GM21619 (cell line): ENCODE measurements at regions not wholly inside any gene's neighbourhood (a gene's known extent, or its start where the extent isn't known, plus 50 kb on each side); places are given as distances from the start of the nearest gene placed in this dataset.
"Not testable (repeated sequence)": the region's sequence is repeated elsewhere in the genome, so short reads cannot be mapped to it uniquely, and the experiment has no call there.

Experiments
- ATAC-seq: cut with Tn5 transposase; IDR thresholded peaks from one replicate; pipeline ENCODE4 v1.9.1; 2021; ENCODE audit not compliant: unreplicated experiment

DNA sequence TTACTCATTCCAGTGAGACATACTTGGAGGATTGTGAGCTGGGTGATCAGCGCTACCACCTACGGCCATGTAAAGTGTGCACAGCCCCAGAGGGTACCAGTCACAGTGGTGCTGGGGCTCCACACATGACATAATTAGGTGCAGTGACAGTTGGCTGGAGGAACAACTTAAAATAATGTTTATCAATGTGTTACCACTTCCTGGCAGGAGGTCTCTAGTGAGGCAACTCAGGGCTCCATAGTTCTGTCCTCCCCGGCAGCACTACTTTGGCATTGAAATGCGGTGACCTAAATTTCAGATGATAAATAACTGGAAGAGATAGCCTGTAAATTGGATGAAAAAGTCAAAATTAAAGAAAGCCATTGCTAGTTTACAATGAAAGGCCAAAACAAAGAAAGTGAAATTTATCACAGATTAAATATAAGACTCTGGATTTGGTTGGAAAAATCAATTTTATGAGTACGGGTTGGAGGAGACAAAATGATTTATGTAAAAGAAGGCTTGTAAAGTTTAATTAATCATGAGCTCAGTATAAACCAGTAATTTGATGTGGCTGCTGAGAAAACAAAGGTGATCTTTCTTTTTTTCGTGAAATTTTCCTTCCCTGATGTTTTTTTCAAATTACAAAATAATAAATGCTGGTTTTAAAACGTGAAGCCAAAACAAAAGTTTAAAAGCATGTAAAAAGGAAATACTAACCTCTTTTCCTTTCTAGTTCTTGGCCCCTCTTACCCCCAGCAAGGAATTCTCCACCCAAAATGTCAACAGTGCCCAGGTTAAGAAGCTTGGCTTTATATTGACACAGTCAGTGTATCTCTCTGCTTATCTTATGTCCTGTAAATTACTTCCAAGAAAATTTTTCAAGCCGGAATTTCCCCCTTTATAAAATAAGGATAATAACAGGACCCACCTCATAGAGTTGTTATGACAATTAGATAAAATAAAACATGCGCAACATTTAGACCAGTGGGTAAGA, 126.7 kb upstream of the NOX3 start:
- no peak for ATAC-seq

DNA sequence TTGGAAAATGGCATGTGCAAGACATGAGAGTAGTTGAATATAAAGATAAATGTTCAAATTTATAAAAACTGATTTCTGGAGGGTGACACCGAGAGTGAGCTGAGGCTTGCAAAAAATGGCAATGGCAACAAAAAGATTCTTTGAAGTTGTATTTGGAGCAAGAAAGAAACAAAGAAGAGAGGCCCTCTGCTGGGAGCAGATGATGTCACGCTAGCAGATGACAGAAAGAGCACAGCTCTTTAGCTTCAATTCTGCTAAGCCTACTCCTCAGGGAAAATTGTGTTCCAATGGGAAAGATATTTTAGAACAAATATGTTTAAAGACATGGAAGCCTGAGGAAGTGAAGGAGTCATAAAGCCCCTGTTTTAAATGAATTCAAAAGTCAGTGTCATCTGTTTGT, 125.3 kb upstream of the NOX3 start:
- ATAC-seq, result no peak

DNA sequence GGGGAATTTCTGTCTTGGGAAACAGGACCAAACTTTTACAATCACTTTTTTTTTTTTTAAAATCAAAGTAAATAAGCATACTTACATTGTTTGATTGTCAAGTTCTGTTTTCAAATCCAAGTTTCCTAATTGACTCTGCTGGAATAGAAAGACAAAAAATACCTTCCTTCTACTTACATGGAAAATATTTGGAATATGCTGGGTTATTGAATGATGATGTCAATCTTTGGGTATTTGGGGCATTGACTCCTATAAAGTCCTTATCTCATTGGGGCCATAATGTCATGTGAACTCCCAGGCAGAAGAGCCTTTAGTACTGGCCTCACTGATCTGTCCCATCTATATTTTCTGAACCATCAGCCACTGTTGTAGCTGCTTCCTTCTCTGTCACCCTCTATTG, 122.6 kb upstream of the NOX3 start:
- ATAC-seq, result no peak

DNA sequence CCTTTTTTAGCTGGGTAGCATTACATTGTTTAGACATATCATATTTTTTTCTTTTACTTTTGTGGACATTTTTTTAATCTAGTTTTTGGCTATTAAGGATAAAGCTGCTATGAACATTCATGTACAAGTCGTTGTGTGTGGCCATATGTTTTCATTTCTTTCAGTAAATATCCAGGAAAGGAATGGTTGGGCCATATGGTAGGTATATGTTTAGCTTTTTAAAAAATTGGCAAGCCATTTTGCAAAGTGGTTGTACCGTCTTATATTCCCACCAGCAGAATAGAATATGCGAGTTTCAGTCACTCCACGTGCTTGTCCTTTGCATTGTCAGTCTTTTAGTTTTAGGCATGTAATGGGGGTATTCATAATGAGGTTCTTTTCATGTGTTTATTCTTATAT, 106.3 kb upstream of the NOX3 start:
- ATAC-seq, result no peak

DNA sequence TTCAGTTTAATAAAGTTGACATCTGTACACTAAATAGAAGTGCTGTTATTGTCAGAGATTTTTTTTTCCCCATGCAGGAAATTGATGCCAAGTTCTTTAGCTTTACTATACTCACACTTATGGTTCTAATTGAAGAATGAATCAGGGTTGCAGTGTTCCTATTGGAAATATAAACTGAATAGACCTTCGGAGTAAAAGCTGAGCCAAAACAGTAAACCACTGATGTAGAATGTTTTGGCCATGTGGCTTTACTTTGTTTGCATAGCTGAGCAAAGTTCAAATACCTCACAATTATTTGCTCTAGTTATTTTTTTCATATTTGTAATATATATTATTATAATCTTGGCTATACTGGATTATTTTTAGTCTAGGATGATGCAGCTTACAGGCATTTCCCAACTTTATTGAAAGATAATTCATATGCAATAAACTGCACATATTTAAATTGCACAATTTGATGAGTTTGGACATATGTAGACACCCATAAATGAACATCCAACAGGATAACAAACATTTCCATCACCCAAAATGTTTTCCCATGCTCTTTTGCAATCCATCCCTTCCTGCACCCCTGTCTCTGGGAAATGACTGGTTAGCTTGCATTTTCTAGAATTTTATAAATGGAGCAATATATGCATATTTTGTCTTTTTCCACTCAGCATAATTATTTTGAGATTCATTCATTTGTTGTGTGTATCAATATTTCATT, 105.8 kb upstream of the NOX3 start:
- no peak for ATAC-seq

DNA sequence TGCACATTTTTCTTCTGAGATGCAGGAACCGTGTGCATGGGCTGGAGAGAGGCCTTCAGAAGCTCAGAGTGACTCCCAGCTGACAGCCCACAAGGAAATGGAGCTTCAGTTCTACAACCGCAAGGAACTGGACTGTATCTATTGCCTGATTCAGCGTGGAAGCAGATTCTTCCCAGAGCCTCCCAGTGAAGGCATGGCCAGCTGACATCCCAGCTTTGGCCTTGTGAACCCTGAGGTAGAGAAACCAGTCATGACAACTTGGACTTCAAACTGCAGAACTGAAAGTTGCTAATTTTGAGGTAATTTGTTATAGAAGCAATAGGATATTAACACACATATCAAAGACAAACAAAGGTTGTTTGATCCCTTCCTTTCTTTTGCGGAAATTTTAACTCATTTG, 94.3 kb upstream of the NOX3 start:
- no peak for ATAC-seq

DNA sequence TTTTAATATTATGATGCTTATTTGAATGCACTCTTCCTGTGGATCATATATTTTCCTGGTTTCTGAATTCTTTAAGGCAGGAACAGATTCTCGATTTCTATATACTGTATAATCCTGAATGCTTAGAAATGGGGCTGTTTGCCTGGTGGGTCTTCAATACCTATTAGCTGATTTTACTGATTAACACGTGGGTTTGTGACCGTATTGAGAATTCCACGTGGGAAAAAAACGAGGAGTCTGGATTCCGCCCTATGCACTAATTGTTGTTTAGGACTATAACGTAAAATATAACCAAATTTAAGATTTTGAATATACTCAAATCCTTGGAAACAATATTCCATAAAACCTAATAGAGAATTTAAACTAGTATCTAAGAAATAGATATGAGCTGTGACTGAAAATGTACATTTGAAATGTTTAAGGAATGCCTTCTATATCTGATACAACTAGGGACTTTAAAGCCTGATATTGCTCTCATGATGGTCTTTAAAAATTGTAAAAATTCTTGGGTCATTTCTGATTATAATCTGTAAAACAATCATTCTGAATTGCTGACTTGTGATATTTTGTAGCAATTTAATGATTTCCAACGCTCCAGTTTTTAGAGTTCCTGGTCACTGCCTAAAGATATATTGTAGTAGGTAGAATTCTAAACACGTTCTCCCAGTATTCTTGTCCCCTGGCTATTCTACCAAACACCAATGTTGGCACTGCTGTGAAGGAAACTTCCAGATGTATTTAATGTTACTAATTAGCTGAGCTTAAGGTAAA, 93.6 kb upstream of the NOX3 start:
- no peak for ATAC-seq

DNA sequence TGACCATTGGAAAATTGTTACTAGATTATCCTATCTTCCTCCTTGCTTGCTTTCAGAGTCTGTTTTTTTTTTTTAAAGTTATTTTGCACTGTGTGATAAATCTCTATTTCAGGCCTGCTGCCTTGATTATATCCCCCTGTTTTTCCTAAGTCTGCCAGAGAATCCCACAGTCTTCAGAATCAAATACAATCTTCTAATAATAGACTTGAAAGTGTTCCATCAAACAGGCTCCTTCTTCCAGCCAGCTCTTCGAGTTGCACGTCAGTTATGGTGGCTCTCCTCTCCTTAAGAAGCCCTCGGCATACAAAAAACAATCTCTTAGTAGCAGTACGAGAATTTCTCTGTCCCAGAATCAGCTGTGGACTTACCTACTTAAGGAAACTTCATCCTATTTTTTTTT, 92.9 kb upstream of the NOX3 start:
- no peak for ATAC-seq

DNA sequence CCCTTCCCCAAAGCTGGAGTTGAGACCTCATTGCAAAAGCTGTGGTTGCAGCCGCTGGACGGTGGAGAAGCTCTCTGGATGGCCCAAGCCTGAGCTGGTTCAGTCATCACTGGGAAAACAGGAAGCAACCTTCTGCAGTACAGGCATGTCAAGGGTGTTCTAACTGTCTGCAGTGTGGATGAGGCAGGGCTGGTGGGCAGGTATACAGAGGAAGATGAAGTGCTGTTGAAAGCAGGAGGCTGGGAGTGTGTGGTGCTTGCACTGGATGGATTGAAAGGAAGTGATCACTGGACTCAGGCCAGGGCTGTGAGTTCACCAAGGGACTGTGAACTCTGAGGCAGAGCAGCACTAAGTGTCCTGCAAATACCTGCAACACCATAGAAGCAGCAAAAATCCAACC, 89.0 kb upstream of the NOX3 start:
- no peak for ATAC-seq

DNA sequence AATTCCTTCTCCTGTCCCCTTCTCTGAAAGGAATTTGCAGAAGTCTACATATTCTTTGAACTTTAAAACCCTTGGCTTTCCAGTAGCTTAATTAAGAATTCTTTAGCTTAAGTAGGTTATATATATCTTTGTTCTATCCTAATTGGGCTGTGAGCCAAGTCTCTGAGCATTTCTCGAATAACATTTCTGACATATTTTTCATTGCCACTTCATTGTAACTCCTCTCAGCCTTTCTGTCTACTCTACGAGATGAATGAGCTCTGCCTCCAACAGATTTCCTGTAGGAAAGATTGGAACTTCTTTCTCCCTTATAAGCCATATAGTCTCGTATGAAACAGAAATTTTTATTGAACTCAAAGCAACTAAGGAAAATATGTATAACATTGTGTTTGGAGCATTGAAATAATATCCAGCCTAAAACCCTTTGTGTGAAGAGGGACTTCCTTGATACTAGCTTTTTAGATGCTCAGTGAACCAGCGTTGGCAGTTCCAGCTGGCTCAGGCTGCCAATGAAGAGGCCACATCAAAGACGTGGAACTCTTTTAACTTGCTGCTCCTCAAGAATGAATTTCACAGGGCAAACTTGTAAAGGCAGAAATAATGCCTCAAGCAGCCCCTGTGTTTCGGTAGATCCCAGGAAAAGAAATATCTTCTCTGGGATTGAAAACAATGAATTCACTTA, 87.7 kb upstream of the NOX3 start:
- ATAC-seq, result no peak

DNA sequence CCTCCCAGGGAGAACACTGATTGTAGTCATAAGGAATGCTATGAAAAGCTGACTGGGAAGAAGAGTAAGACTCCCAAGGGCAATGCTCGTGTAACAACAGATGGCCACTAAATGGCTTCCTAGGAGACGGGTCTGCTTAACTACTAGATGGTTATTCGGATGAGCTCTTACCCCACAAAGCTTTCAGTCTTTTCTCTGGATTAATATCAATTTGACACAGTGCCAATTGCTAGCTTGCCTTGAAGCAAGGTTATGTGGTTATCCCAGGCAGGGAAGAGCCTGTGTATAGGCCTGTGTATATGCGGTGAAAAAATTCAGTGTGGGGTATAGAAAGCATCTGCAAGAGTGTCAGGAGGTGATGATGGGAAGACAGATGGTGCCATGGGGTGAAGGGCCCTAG, 86.4 kb upstream of the NOX3 start:
- ATAC-seq, result no peak

DNA sequence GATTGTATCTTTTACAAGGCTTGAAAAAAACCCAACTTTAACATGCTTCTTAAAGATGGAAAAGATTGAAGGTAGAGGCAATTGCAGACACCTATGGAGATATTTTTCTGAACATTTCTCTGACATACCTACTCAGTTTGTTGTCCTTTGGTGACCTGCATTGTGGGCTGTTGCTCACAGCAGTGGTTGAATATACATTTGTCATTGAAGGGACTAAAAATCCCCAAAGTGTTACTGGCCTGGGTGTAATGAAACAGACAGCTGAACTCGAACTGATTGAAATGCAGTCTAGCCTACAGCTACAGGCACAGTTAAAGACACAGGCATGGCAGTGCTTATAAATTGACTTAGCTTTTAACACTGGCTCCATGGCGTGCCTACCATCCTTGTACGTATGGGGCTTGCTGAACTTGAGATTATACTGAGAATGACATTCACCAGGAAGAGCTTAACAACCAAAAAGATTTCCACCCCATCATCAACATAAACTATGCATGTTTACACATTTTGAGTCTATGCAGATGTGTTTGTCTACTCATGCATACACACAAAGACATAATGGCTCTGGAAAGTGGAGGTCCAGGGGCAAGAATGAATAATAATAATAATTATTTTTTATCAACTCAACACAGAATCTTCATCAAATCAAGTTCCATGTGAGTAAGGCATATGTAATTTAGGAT, 83.2 kb upstream of the NOX3 start:
- no peak for ATAC-seq

DNA sequence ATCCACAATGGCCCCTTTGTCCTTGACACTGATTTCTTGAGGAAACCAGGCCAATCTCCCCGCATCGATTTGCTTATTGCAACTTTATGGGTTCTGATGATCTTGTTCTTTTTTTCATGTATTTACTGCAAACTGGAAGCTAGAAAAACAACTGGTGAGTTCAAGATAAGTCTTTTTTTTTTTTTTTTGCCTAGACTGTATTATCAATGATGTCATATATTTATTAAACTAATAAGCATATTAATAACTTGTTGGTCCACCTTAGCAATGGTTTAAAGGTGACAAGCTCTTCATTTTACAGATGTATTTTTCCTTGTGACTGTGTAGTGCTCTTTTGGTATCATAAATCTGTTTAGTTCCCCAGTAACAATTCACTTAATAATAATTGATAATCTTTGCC, 79.0 kb upstream of the NOX3 start:
- ATAC-seq, result no peak

DNA sequence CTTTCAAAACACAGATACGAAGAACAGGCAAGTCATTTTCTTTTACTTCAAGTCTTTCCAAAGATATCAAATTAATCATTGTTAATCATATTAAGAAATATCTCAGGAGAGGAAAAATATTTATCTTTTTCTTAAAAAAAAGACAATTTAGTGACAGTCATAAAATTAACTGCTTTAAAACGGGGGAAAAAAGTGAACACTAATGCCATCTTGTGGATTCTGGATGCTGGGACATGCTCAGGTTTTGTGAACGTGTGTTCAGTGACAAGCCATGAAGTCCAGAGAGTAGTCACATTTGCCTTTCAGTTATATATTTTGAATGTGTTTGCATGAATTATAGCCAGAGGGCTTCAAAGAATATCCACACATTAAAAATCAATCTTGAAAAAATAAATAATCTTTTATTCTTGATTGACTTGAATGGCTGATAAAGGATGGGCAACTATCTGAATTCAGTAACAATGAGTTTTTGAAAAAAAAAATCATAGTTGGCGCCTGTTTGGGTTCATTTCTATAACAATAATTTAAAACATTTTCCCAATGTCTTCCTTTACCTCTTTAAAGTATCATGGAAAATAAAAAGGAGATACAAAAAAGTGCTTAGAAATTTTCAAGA, 74.7 kb upstream of the NOX3 start:
- ATAC-seq, result peak; percentile 68

DNA sequence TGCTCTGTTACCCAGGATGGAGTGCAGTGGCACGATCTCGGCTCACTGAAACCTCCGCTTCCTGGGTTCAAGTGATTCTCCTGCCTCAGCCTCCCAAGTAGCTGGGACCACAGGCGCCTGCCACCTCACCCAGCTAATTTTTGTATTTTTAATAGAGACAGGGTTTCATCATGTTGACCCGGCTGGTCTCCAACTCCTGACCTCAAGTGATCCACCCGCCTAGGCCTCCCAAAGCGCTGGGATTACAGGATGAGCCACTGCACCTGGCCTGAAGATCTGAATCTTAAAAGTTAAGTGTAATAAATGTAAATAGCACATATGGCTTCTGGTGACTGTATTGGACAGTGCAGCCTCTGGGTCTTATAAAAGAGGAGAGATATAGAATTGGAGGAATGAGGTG, 74.2 kb upstream of the NOX3 start:
- not testable (repeated sequence) for ATAC-seq

DNA sequence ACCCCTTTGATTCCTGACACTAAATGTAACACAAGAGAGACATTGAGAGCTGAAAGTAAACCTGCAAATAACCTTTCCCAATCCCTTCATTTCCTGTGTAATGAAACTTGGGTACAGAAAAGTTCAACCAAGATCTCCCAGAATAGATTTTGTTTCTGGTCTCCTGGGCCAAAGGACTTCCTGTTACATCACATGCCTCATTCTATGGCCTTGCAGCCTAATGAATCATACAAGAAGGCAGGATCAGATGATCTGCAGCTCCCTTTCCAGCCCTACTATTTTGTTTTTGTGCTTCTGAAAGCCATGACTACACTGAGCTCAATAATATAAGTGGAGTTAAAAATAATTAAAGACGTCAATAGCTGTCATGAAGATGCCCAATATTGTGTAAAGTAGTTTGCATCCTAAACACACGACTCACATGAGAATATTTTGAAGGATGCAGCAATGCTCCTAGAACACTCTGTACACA, 73.4 kb upstream of the NOX3 start:
- no peak for ATAC-seq

DNA sequence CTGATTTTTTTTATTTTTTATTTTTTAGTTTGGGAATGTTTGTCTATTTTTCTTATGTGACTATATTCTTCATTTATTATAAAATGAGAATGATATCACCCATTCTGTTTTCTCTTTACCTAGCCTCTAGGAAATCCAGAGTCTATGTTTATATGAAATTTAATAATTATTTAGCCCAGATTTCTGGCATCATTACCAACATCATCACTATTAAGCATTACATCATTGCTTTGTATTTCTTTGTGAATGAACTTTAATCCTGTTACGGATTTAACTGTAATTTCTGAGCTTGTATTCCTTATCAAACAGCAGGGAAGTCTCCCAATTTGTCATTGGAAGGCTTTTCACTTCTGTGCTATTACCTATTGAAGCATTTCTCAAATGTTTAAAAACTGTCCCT, 72.7 kb upstream of the NOX3 start:
- ATAC-seq, result no peak

DNA sequence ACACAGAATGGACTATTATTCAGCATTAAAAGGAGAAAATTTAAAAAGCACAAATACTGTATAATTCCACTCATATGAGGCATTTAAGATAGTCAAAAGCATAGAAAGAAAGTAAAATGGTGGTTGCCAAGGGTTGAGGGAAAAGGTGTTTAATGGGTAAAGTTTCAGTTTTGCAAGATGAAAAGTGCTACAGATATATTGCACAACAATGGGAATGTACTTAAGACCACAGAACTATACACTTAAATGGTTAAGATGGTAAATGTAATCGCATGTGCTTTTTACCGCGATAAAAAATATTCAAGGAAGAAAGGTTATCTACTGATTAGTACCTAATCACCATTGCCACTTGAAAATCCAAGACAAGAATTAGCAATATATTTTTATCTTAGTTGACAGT, 71.8 kb upstream of the NOX3 start:
- ATAC-seq, result no peak

DNA sequence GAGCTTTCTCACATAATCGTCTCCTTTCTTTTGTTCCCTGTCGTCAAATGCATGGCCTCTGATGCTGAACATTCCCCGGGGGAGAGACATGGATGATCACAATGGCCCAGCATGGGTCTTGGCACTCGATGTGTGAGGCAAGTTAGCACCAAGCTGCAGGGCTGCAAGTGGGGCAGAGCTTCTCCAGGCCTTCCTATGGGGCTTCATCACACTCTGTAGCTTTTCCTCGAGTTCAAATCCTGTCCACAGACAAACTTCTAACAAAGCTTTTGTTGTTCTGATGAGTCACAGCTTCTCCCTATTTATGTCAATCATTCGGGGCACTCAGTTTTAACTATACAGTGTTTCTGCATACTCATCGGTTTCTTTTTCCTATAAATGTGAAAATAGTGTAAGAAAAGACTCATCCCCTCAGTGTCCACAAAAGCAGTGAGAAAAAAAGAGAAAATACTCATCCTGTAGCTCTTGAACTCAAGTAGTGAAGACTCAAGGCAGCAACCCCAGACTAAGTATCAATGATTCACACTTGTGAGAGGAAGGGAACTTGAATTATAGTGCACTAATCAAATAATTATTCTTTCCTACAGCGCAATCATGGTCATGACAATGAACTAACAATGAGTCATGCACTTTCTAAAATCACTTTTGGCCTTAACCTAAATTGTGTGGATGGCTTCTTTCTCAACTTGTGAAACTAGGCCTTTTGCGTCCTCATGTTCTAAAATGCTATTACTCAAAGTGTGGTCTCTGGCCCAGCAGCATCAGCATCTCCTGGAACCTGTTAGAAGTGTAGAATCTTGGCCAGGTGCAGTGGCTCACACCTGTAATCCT, 68.4 kb upstream of the NOX3 start:
- no peak for ATAC-seq
